DND-41 (cell line): ENCODE measurements at regions not wholly inside any gene's neighbourhood (a gene's known extent, or its start where the extent isn't known, plus 50 kb on each side); places are given as distances from the start of the nearest gene placed in this dataset.

Source experiments
- ATAC-seq: fragments of 200-7000 bp; cut with Tn5 transposase; 3 replicates; pipeline ENCODE4 v1.9.1; 2021; ENCODE audit warnings: low read depth; ENCODE audit not compliant: insufficient read depth
- DNase-seq: peaks from one replicate; pipeline ENCODE4 v3.0.0-alpha.2; 2020
- H2AFZ ChIP-seq: 2 replicates; pipeline ENCODE4 v1.6.0; 2012; ENCODE audit warnings: low read depth, low read length
- H3K27ac ChIP-seq: 2 replicates; pipeline ENCODE4 v1.5.1; 2012; ENCODE audit warnings: low read length, inconsistent platforms
- H3K27me3 ChIP-seq: fragments of 200-600 bp; sonication (generic); 2 replicates; pipeline ENCODE4 v1.6.0; 2012; ENCODE audit warnings: low read length, mild to moderate bottlenecking, inconsistent platforms; ENCODE audit not compliant: insufficient read depth, poor library complexity
- H3K36me3 ChIP-seq: 2 replicates; pipeline ENCODE4 v1.5.1; 2012; ENCODE audit warnings: low read length, inconsistent platforms; ENCODE audit not compliant: insufficient read depth
- H3K4me1 ChIP-seq: 2 replicates; pipeline ENCODE4 v1.5.1; 2012; ENCODE audit warnings: mild to moderate bottlenecking, low read length; ENCODE audit not compliant: insufficient read depth
- H3K4me2 ChIP-seq: 2 replicates; pipeline ENCODE4 v1.6.0; 2012; ENCODE audit warnings: mild to moderate bottlenecking, moderate library complexity, low read length, inconsistent platforms; ENCODE audit not compliant: insufficient read depth
- H3K4me3 ChIP-seq, 2 experiments: fragments of 200-600 bp in 1 of 2; shearing (Covaris generic) in 1 of 2; 2 replicates each; pipeline ENCODE4 v1.5.1; 2012 to 2016; ENCODE audit warnings: inconsistent platforms in 2 of 2, low read length in 2 of 2, mild to moderate bottlenecking in 2 of 2, low read depth in 1 of 2, moderate library complexity in 1 of 2
- H3K79me2 ChIP-seq: 2 replicates; pipeline ENCODE4 v1.6.0; 2012; ENCODE audit warnings: low read length, inconsistent platforms; ENCODE audit not compliant: insufficient read depth
- H3K9ac ChIP-seq: 2 replicates; pipeline ENCODE4 v1.6.0; 2012; ENCODE audit warnings: low read depth, mild to moderate bottlenecking, inconsistent platforms, low read length, moderate library complexity
- H3K9me3 ChIP-seq: 2 replicates; pipeline ENCODE4 v1.5.1; 2012; ENCODE audit warnings: low read length, moderate library complexity, mild to moderate bottlenecking, inconsistent platforms; ENCODE audit not compliant: insufficient read depth, severe bottlenecking
- H4K20me1 ChIP-seq: 2 replicates; pipeline ENCODE4 v1.6.0; 2012; ENCODE audit warnings: low read length; ENCODE audit not compliant: insufficient read depth
- EZH2 ChIP-seq: IDR thresholded peaks from 3 replicates; pipeline ENCODE4 v1.6.1; 2012; ENCODE audit warnings: borderline replicate concordance, low read depth, mild to moderate bottlenecking, moderate library complexity, low read length, inconsistent platforms; ENCODE audit not compliant: severe bottlenecking
- TF ChIP-seq, protein P1 (sequence below): IDR thresholded peaks from 2 replicates; pipeline ENCODE4 v1.5.1; 2012; ENCODE audit warnings: borderline replicate concordance, low read length, moderate library complexity, mild to moderate bottlenecking; ENCODE audit not compliant: poor library complexity, severe bottlenecking; ENCODE audit errors: extremely low read depth

DNA sequence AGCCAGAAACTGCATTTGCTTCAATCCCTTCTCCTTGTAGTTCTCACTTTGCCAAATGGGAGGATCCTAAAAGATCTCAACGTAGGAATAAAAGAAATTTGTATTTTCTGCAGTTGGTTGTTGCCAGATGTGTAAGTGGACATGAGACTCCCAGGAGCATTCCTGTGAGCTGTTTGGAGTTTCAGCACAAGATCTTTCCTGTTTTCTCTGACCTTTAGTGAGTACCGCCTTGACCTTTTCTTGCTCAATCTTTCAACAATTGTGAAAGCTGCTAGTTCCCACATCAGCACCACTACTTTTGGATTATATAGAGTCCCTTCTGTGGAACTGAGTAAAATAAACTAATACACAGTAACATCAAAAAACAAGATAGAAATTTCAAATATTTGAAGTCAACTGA is 683.8 kb upstream of the PABPC4L start:
- H3K36me3 ChIP-seq = no peaks in the 10 kb centered on the region
- H4K20me1 ChIP-seq = no peaks in the 10 kb centered on the region
- H3K9ac ChIP-seq = no peak overlapping the region
- no peak overlapping the region for H3K4me2 ChIP-seq
- H3K79me2 ChIP-seq = no peaks in the 10 kb centered on the region
- DNase-seq = no peak
- H3K27ac ChIP-seq = no peak overlapping the region
- no peak for TF ChIP-seq EZH2
- TF ChIP-seq, protein P1, sequence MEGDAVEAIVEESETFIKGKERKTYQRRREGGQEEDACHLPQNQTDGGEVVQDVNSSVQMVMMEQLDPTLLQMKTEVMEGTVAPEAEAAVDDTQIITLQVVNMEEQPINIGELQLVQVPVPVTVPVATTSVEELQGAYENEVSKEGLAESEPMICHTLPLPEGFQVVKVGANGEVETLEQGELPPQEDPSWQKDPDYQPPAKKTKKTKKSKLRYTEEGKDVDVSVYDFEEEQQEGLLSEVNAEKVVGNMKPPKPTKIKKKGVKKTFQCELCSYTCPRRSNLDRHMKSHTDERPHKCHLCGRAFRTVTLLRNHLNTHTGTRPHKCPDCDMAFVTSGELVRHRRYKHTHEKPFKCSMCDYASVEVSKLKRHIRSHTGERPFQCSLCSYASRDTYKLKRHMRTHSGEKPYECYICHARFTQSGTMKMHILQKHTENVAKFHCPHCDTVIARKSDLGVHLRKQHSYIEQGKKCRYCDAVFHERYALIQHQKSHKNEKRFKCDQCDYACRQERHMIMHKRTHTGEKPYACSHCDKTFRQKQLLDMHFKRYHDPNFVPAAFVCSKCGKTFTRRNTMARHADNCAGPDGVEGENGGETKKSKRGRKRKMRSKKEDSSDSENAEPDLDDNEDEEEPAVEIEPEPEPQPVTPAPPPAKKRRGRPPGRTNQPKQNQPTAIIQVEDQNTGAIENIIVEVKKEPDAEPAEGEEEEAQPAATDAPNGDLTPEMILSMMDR = no peak
- no peaks in the 10 kb centered on the region for H3K27me3 ChIP-seq
- ATAC-seq = no peak
- H3K4me1 ChIP-seq = no peaks in the 10 kb centered on the region
- H3K9me3 ChIP-seq = no peaks in the 10 kb centered on the region
- H3K4me3 ChIP-seq = no peak overlapping the region
- no peak overlapping the region for H2AFZ ChIP-seq

DNA sequence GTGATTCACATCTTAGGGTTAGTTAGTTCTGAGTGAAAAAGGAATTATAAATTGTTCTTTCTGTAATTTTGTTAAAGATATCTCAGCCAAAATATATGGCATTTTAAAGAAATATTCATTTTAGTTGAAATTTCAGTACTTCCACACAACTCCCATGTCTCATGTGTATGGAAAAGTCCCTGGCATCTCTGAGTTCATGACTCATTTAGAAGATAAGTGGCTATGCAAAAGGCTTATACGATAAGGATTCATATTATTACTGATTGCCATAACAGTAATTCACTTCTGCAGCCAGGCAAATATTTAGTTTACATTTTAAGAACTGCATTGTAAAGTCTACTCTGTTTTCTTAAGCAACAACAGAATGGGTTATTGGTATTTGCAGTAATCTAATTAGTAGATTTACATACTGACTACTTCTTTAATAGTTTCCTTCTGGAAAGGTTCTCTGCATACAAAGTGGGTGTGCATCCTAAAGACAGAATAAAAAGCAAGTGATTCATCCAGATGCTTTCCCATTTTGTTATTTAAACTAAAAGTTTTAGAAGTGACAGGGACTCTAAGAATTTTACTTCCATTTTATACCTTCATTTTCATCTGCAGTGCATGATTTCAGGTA is 682.4 kb upstream of the PABPC4L start:
- ATAC-seq (no peak), DNase-seq (no peak)
- H3K4me1 ChIP-seq = no peaks in the 10 kb centered on the region
- no peaks in the 10 kb centered on the region for H3K9me3 ChIP-seq
- no peak overlapping the region for H3K4me3 ChIP-seq
- no peak overlapping the region for H3K4me2 ChIP-seq
- no peaks in the 10 kb centered on the region for H3K79me2 ChIP-seq
- H2AFZ ChIP-seq = no peak overlapping the region
- no peak overlapping the region for H3K27ac ChIP-seq
- no peak overlapping the region for H3K9ac ChIP-seq
- no peaks in the 10 kb centered on the region for H4K20me1 ChIP-seq
- no peaks in the 10 kb centered on the region for H3K27me3 ChIP-seq
- TF ChIP-seq, protein P1 = no peak
- no peaks in the 10 kb centered on the region for H3K36me3 ChIP-seq

DNA sequence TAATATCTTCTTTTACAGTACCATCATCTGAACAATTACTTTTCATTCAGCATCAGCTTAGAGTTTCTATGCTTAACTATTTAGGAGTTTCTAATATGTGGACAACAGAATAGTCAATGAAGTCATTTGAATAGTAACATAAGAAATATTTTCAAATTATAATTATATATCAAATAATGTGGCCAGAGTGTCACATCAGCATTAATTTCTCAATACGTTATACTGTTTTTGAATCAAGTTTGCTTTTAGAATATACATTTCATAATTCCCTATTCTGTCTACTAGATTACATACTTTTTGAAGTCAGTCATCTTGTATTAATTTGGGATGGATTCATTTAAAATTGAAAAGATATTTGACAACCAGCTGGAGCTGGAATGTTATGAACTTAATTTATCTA is 677.4 kb upstream of the PABPC4L start:
- Histone ChIP-seq H3K27me3 (no peaks in the 10 kb centered on the region), H3K36me3 (no peaks in the 10 kb centered on the region), H3K4me3 (no peak overlapping the region), H2AFZ (no peak overlapping the region), H3K79me2 (no peaks in the 10 kb centered on the region), H4K20me1 (no peaks in the 10 kb centered on the region), H3K4me2 (no peak overlapping the region), H3K9me3 (no peaks in the 10 kb centered on the region), H3K9ac (no peak overlapping the region), H3K4me1 (no peaks in the 10 kb centered on the region), H3K27ac (no peak overlapping the region)
- TF ChIP-seq, protein P1 = no peak
- TF ChIP-seq EZH2 = no peak
- ATAC-seq = no peak
- no peak for DNase-seq

- TF ChIP-seq, protein P1 = no peak
- no peak for TF ChIP-seq EZH2
Measured at GRCh38 chr4:134867027-134867426, 665.4 kb upstream of the PABPC4L start.

More at GRCh38 chr4:134867027-134867426, 665.4 kb upstream of the PABPC4L start:
- no peak overlapping the region for H2AFZ ChIP-seq
- H3K27me3 ChIP-seq = no peaks in the 10 kb centered on the region
- H3K4me2 ChIP-seq = no peak overlapping the region
- no peaks in the 10 kb centered on the region for H3K4me1 ChIP-seq
- no peaks in the 10 kb centered on the region for H3K36me3 ChIP-seq
- H3K4me3 ChIP-seq = no peak overlapping the region
- no peaks in the 10 kb centered on the region for H4K20me1 ChIP-seq
- no peak for ATAC-seq
- no peak for DNase-seq
- no peaks in the 10 kb centered on the region for H3K79me2 ChIP-seq
- no peak overlapping the region for H3K9ac ChIP-seq
- no peaks in the 10 kb centered on the region for H3K9me3 ChIP-seq
- H3K27ac ChIP-seq = no peak overlapping the region
